DOHH2 (cell line): ENCODE measurements at regions not wholly inside any gene's neighbourhood (a gene's known extent, or its start where the extent isn't known, plus 50 kb on each side); places are given as distances from the start of the nearest gene placed in this dataset.

Experiments
- EZH2phosphoT487 ChIP-seq: fragments of 200-600 bp; sonication (generic); IDR thresholded peaks from 2 replicates; pipeline ENCODE4 v1.6.1; 2017; ENCODE audit warnings: borderline replicate concordance, mild to moderate bottlenecking, antibody characterized with exemption, low read length, moderate library complexity, mixed read lengths
- TF ChIP-seq, protein P1 (sequence below): fragments of 200-600 bp; sonication (generic); IDR thresholded peaks from one replicate; pipeline ENCODE4 v1.5.1; 2014; ENCODE audit warnings: antibody characterized with exemption, mild to moderate bottlenecking, low read depth, low read length; ENCODE audit not compliant: poor library complexity, severe bottlenecking

DNA sequence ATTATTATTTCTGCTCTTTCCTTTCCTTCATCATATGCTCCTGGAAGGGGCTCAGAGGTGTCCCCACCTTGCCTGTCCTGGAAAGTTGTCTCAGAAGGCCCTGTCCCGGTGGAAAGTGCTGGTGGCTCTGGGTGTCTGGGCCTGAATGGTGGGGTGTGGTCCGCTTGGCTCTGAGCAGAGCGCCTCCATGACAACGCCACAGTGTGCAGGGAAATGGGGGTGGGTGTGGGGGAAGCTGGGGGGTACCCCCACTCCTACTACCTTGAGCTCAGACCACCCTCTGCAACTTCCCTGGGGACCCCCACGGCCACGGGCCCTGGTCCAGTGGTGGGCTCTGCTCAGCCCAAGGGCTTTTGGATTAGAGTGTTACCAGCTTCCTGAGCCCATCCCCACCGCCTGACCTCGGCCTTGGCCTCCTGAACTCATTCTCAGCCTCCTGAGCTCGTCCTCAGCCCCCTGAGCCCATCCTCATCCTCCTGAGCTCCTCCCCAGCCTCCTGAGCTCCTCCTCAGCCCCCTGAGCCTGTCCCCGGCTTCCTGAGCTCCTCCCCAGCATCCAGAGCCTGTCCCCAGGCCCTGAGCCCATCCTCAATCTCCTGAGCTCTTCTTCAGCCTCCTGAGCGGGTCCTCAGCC is 106.4 kb upstream of the FAM20C start:
- TF ChIP-seq, protein P1, sequence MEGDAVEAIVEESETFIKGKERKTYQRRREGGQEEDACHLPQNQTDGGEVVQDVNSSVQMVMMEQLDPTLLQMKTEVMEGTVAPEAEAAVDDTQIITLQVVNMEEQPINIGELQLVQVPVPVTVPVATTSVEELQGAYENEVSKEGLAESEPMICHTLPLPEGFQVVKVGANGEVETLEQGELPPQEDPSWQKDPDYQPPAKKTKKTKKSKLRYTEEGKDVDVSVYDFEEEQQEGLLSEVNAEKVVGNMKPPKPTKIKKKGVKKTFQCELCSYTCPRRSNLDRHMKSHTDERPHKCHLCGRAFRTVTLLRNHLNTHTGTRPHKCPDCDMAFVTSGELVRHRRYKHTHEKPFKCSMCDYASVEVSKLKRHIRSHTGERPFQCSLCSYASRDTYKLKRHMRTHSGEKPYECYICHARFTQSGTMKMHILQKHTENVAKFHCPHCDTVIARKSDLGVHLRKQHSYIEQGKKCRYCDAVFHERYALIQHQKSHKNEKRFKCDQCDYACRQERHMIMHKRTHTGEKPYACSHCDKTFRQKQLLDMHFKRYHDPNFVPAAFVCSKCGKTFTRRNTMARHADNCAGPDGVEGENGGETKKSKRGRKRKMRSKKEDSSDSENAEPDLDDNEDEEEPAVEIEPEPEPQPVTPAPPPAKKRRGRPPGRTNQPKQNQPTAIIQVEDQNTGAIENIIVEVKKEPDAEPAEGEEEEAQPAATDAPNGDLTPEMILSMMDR: no peak
- no peak for TF ChIP-seq EZH2phosphoT487
